ENCODE measurements at regions not wholly inside any gene's neighbourhood (a gene's known extent, or its start where the extent isn't known, plus 50 kb on each side); places are given as distances from the start of the nearest gene placed in this dataset.

GRCh38 chr6:125679651-125680050 lies 69.8 kb upstream of the HEY2 start:
- intact Hi-C loops (cut with micrococcal nuclease) = no loop called here

More at GRCh38 chr6:125679651-125680050, 69.8 kb upstream of the HEY2 start:
- Histone ChIP-seq H3K4me2 (ENCODE audit: insufficient read depth, low read length) (no peak overlapping the region), H3K36me3 (ENCODE audit: control insufficient read depth in 2 of 2, extremely low read depth in 1 of 2, insufficient read depth in 2 of 2, low read length in 2 of 2) (no peaks in the 10 kb centered on the region), H3K9me3 (replicated peaks; ENCODE audit: control insufficient read depth, insufficient read depth, low read length) (no peaks in the 10 kb centered on the region), H3K27ac (ENCODE audit: insufficient read depth, low read depth, low read length) (no peak overlapping the region), H3K9ac (replicated peaks; ENCODE audit: extremely low read depth, insufficient read depth, low read length) (no peak overlapping the region), H3K27me3 (ENCODE audit: control insufficient read depth in 2 of 2, insufficient read depth in 2 of 2, low read length in 2 of 2) (peaks cover 9 to 24% of the 10 kb centered on the region in 2 experiments), H2AFZ (ENCODE audit: low read depth, low read length) (no peak overlapping the region), H3K4me3 (replicated peaks in 1 of 3; ENCODE audit: insufficient read depth in 1 of 3, low read depth in 1 of 3, low read length in 3 of 3) (no peak overlapping the region), H3K9me1 (replicated peaks; ENCODE audit: control insufficient read depth, extremely low read depth, insufficient read depth, low read length) (no peaks in the 10 kb centered on the region), H3K4me1 (ENCODE audit: control insufficient read depth, extremely low read depth, insufficient read depth, low read length) (no peaks in the 10 kb centered on the region), H3K79me2 (ENCODE audit: control insufficient read depth, insufficient read depth, low read length) (no peaks in the 10 kb centered on the region), H4K20me1 (replicated peaks; ENCODE audit: control insufficient read depth, extremely low read depth, insufficient read depth, low read length) (no peaks in the 10 kb centered on the region)
- POLR2A ChIA-PET = no interaction called here
- no TSS peak for BruUV-seq (replicated peaks)
- CTCF ChIA-PET = no interaction called here
- dilution Hi-C loops (cut with MboI; ENCODE audit: extremely low pct_ligation_motif_present, low sequenced_read_pairs) = no loop called here
- DNase-seq (ENCODE audit: low read depth, low spot score) (no peak), FAIRE-seq (no peak)
- TF ChIP-seq FOS (IDR thresholded peaks at IDR 0.05; ENCODE audit: borderline replicate concordance, insufficient read depth, low read length) (no peak), POLR2A (IDR thresholded peaks at IDR 0.05; ENCODE audit: low read depth, low read length) (no peak), MAX (IDR thresholded peaks at IDR 0.05; ENCODE audit: insufficient read depth, insufficient read length) (no peak), POLR2AphosphoS5 (IDR thresholded peaks at IDR 0.05; ENCODE audit: insufficient read depth, low read depth, low read length) (no peak), EZH2 (IDR thresholded peaks at IDR 0.05; ENCODE audit: borderline replicate concordance, low read depth, low read length, severe bottlenecking) (no peak), MYC (IDR thresholded peaks at IDR 0.05; ENCODE audit: low read depth, low read length) (no peak)
- TF ChIP-seq, protein P1, sequence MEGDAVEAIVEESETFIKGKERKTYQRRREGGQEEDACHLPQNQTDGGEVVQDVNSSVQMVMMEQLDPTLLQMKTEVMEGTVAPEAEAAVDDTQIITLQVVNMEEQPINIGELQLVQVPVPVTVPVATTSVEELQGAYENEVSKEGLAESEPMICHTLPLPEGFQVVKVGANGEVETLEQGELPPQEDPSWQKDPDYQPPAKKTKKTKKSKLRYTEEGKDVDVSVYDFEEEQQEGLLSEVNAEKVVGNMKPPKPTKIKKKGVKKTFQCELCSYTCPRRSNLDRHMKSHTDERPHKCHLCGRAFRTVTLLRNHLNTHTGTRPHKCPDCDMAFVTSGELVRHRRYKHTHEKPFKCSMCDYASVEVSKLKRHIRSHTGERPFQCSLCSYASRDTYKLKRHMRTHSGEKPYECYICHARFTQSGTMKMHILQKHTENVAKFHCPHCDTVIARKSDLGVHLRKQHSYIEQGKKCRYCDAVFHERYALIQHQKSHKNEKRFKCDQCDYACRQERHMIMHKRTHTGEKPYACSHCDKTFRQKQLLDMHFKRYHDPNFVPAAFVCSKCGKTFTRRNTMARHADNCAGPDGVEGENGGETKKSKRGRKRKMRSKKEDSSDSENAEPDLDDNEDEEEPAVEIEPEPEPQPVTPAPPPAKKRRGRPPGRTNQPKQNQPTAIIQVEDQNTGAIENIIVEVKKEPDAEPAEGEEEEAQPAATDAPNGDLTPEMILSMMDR (IDR thresholded peaks at IDR 0.05; ENCODE audit: extremely low read depth in 1 of 2, insufficient read depth in 1 of 2, low read depth in 1 of 2, low read length in 2 of 2) = no peak

All from endothelial cell of umbilical vein (primary cell).